Right hindlimb (tissue), 1 donor: ENCODE measurements at regions not wholly inside any gene's neighbourhood (a gene's known extent, or its start where the extent isn't known, plus 50 kb on each side); places are given as distances from the start of the nearest gene placed in this dataset.

ENCODE experiments used
- DNase-seq: peaks from one replicate; pipeline ENCODE4 v3.0.0-alpha.2; 2018

DNA sequence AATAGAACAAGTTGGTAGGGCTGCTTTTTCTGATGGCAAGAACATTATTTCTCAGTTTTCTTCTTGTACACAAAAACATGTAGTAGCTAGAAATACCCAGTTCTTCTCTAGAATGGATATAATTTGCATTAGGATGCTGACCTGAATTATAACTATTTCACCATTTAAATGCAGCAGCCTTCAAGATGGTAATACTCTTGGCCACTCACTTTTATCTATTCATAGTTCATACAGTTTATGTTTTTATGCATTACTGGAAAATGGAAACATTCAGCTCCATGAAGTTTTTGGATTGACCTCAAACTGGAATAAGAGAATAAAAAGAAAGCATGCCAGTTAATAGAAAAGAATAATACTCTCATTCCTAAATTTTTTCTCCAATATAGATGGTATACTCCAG, 487.4 kb downstream of the PABPC4L start:
- no peak for DNase-seq

DNA sequence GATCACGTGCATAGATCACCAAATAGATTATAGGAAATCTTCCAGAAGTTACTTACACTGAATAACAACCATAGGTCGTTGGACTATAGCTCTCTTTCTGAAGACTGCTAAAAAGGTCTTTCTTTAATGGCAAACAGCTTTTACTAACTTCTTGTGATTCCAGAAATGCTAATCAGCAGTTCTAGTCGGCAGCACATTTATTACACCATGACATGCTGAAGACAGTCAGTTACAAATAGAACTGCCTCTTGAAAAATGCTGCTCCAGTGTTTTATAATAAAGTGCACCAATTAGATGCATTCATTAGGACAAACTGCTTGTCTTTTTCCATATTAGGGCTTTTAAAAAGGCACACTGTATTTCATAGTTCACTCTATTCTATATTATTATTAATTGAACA, 488.2 kb downstream of the PABPC4L start:
- DNase-seq: no peak

DNA sequence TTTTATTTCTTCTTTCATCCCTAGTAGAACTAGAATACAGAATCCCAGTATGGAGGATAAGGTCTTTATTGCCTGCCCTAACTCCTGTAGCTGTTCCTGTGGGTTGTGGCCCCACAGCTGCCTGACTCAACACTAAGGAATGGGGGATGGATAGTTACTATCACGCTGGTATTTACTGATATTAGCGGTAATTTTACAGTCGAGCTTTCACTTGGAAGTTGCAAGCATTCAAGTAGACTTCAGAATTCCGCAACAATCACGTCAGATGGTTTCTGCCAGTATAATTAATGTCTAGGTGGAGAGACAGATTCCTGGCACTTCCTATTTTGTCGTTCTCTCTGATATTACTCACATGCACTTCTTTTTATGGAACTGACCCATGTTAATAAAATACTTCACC, 489.8 kb downstream of the PABPC4L start:
- DNase-seq: no peak

DNA sequence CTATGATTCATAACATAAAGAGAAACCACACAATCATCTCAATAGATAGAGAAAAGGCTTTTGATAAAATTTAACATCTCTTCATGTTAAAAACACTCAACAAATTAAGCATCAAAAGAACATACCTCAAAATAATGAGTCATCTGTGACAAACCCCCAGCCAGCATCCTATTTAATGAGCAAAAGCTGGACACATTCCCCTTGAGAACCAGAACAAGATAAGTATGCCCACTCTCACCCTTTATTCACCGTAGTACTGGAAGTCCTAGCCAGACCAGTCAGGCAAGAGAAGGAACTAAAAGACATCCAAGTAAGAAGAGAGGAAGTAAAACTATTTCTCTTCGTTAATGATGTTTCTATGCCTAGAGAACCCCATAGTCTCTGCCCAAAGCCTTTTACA, 507.2 kb downstream of the PABPC4L start:
- no peak for DNase-seq

DNA sequence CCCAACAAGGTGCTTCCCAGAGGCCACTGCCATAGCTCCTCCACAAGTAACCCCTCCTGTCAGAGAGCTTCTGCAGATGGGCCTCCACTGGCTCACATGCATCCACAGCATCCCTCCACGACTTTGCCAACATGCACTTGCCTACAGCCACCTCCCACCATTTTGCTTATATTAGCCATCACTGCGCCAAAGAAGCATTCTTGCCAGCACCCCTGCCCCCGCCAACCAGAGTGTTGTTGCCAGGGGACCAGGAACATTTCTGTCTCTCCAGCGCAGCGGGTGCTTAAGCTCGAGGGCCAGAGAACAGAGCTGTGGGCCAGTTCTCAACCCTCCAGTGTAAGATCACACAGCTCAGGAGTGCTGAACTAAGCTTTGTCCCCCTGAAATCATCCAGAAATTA, 517.6 kb downstream of the PABPC4L start:
- no peak for DNase-seq

DNA sequence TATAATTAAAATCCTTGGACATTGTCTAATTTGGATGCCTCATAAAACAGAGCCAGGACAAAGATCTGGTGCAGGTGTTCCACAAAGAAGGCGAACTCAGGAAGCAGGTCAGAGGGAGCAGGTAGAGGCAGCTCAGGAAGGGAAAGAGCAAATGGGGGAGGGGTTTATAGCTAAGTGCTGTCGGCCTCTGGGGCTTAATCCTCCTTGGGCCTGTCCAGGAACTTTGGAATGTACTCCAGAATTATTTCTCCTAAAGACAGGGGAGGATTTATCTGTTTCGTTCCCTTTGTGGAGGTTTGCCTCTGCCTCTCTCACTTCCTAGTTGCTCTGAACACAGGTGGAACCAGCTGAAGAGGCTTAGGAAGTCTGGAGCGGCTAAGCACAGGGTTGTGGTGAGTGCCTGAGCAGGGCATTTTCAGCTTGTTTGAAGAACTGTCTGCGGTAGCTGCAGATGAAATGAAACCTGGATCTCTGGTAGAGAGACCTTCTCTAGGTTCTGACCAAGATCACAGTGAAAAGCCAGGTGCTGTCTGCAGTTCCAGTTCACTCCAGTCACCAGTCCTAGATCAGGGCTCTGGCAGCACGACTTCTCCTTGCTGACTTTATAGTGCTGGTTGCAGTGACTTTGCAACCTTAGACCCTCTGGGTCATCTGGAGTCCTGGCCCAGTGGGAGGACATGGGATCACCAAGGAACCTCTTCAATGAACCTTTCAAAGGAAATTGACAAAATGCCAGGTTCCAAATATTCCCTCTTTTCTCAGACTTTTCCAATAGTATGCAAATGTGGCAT, 519.2 kb downstream of the PCDH10 start:
- DNase-seq: no peak

DNA sequence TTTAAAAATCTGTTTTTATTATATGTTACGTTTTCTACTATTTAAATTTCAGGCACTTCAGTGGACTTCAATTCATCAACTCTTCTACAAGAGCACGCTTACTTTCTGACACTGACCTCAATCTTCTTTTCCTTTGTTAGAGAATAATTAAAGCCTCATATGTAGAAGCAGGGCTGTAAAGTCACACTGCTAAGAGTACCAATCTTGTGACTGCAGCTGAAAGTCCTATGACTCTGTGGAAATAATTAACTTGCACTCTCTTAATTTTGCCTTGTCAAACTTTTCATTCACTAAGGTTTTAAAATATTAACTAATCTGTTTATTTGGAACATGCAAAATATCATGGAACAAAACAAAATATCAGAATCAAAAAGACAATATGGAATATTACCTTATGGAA, 498.1 kb downstream of the PCDH10 start:
- no peak for DNase-seq

DNA sequence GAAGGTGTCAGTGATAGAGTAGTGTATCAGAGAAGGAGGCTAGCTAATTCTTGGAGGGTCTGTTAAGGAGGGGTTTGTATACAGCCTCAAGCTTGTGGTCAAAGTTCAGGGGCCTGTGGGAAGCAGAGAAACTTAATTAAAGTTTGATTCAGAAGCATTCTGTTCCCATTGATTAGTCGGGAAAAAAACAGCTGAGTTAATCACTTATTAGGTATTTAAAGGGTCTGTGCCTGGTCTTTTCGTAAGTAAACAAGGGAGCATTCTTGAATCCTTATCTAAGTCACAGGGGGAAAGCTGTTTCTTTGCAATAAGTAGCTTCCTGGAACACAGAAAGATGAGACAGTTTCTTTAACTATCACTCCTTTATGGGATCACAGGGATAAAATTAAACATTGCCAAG, 492.1 kb downstream of the PCDH10 start:
- no peak for DNase-seq

DNA sequence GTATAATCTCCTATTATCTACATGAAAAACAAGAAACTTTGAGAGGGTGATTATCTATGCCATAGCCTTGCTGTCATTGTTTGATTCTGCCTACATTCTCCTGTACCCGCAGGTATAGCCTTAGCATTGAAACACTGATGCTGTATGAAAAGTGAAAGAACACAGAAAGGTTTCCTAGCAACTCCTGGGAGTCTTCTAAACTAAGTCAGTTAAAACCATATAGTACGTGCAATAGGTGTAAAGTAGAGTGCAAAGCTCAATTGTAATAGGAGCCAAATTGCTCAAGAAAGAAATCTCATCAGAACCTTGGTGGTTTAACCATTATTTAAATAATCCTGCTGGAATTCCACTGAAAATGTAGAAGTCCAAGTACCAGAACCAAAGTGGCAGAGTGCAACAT, 489.7 kb downstream of the PCDH10 start:
- DNase-seq: no peak

DNA sequence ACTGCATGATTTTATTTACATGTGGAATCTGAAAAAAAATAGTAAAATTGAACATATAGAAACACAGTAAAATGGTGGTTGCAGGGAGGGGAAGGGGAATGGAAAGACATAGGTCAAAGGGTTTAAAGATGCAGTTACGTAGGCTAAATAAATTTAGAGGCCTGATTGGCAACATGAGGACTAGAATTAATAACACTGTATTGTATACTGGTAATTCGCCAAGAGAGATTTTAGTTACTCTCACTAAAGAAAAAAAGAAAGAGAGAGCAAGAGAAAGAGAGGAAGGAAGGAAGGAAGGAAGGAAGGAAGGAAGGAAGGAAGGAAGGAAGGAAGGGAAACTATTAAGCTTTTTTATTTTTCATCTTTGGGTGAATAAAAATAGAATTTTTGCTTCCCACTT, 488.1 kb downstream of the PCDH10 start:
- DNase-seq: no peak

DNA sequence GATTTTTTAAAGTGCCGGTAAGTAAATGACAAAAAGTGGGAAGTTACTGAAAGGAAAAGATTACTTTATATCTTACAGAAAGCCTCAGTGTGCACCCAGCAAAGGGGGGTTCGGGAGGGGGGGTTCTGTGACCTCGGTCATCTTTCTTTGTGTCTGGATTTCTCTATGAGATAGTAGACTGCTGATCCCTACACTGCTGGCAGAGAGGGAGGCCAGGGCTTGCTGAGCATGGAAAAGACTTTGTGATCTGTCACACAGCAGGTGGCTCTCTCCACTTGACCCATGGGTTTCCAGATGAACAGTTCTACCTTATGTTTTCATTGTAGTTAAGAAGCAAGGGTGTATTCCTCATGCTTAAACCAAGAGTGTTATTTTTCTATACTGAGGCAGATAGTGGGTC, 475.6 kb downstream of the PCDH10 start:
- DNase-seq: no peak

DNA sequence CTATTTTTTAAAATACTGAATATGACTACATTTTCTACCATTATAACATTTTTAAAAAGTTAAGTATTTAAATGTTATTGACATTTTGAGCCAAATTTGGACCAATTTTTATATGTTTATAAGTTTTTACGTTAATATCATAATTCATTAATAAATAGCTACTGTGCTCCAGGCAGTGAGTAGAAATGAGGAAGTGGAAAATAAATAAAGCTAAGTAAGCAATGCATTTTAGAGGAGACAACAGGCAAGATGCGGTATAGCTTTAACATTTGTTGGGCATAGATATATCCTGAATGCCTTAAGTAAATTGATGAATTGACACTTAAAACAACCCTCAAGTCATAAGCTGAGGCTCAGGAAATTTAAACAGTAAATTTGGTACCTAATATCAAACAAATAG, 474.8 kb downstream of the PCDH10 start:
- no peak for DNase-seq

DNA sequence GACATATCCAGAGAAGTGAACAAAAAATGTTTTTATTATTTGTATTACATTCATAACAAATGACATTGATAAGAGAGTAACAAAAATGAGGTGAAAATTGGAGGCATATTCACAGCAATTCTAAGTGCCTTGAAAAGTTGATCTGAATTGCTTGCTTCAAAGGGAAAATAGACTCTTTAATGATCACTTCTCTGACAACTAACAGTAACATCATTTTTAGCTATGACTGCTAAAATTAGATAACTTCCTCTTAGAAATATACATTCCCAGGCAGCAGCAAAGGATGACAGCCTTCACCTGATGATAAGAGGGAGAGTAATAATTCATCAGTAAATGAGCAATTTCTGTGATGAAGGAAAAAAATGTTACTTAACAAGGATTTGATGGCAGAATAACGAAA, 472.5 kb downstream of the PCDH10 start:
- DNase-seq: no peak

DNA sequence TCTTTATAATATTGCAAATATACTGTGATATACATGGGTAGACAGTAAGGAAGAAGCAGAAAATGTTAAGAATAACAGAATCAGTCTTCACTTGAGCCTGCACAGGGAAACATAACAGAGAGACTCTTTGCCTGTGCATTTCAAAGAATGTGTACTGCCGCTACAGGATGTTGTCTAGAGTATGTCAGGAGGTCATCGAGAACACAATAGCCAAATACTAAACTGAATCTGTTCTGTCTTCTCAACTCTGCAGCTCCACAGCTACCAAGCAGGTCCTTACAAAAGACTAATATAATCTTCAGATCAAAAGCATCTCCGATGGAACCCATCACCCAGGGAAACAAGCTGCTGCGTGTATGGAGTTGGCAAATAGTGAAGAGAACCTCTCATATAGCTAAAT, 471.5 kb downstream of the PCDH10 start:
- DNase-seq: no peak

DNA sequence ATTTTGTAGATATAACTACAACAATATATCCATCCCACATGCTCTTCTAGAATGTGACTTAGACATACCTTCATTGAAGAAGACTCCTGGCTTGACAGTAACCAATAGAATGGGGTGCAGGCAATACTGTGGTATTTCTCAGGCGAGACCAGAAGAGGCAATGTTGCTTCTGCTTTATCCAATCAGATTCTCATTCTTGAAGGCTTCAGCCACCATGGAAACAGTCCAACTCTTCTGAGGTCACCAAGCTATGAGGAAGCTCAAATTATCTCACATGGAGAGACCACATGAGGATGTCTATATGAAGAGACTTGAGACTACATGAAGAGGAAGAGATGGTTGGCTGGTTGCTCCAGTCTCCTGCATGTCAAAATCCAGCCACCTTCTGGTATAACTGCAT, 469.9 kb downstream of the PCDH10 start:
- no peak for DNase-seq

DNA sequence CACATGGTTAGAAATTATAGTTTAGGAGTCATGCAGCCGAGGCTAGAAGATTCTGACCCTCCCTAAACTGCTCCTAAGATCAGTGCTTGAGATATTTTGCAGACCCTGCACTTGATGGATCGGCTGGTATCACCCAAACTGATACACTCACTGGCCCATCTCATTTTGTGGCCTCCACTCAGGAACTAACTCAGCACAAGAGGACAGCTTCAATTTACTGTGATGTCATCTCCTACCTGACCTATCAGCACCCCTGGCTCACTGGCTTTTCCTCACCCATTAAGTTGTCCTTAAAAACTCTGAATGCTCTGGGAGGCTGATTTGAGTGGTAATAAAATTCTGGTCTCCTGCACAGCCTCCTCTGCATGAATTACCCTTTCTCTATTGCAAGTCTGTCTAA, 450.9 kb downstream of the PCDH10 start:
- DNase-seq: no peak

DNA sequence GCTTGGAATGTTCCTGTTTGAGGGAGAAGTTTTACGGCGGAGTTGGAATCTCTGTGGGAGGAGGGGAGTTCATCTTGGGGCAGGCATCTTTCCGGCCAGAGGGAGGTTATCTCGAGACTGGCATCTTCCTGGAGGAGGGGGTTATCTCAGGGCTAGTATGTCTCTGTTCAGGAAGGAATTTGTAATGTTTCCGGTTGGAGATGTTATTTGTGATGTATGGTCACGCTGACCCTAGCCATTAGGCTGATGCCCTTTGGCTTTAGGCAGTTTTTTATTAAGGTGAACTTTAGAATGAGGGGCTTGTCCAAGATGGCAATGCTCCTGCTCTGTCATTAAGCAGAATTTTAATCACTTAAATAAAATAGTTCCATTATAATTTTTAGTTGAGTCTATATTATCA, 449.7 kb downstream of the PCDH10 start:
- DNase-seq: no peak

DNA sequence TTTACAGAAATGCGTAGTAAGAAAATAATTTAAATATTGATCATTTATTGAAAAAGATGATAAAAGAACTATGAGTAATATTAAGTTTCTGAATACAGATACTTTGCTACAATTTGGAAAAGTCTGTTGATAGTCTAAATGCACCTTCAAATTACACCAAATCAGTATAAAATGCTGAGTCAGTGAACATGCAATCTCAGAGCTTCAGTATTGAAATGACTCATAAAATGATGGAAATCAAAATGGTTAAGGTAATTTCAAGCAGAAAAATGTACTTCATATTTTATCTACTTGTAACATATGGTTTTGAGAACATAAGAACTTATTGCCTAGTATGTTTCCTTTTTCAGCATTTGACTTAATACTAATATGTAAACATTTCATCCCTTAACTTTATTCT, 448.2 kb downstream of the PCDH10 start:
- no peak for DNase-seq

DNA sequence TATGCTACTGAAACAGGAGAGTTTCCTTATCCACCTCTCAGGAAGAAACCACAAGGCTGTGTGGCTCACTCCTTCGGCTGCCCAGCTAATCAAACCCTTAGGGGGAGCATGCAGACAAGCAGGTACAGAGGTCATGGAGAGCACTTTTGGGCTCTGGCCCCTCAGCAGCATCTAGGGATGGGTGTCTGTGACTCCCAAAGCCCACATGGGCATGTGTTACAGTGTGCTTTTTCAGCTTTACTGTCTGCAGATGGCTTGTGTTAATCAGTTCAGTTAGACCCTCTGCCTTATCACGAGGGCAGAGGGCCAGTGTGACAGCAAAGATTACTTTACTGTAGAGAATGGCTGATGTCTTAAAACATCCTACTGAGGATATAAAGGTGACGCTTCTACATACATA, 447.4 kb downstream of the PCDH10 start:
- DNase-seq: no peak

DNA sequence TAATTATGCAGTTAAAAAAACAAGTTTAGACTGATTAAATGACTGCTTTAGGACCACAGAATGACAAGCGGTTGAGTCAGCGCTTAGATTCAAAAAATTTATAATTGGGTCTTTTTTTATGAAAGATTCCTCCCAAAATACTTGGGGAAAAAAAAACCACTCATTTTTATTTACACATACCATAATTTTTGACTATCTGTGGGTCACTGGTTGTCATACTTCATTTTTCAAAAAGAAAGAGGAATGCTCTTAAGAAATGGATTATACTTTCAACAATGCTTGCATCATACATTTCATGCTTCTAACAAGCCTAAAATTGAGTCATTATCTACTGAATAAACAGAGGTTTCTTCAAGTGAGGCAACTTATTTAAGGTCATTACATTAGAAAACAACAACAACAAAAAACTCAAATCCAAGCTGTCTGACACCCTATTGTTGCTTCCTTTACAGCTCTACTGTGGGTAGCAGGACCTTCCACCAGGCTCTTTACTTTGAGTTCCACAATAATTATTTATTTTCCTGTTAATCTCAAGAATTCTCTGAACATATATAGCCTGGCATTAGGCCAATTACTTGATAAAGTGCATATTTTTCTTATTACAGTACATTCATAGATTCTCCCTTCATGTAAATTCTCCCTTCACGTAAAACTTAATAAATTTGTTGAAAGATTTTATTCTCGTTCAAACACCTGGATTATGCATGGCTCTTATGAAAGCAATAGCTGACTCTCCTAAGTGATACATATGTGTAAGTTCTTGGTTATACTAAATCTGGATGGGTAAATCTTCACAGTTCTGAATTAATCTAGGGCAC, 445.5 kb downstream of the PCDH10 start:
- DNase-seq: no peak

DNA sequence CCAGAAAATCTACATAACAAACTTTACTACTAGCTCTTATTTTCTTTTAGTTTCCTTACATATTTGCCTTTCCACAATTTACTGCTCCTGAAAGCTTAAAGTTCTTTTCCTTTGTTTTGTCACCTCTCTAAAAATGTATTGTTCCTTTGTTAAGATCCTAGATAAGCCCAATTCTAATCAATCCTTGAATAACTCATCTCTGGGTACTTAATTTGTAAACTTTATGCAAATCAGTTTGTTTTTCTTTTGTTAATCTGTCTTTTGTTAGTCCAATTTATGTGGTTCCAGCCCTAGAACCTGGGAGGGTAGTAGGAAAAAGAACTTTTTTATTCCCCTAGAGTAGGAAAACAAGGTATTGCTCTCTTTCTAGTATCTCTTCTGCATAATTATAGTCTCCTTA, 444.7 kb downstream of the PCDH10 start:
- no peak for DNase-seq

DNA sequence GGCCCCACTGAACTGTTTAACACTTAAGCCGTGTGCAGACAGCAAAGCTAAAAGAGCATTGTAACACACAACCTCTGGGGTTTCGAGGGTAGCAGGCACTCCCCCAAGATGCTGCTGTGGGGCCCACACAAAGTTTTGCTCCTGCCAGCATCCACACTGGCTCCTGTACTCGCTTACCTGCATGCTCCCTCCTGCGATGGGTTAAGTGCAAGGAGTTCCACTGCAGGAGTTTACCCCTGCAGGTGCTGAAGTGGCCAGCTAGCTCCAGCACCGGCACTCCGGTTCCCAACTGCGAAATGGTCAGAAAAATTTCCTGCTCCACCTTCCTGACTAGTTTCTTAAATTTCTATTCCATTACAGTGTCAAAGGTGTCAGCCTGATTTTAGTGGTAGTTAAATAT, 443.5 kb downstream of the PCDH10 start:
- DNase-seq: no peak

DNA sequence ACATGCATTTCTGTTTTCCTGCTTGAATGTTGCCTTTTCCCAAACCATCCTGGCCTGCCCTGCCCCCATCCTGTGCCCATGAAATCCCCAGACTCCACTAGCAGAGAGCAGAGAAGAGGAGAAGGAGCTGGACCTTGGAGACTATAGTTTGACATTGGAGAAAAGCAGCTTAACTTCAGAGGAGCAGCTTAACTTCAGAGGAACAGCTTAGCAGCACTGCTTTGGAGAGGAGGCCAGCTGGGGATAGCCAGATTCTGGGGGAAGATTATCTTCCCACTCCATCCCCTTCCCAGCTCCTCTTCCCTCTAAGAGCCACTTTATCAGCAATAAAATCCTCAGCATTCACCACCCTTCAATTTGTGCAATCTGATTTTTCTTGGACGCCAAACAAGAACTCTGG, 443.0 kb downstream of the PCDH10 start:
- no peak for DNase-seq

DNA sequence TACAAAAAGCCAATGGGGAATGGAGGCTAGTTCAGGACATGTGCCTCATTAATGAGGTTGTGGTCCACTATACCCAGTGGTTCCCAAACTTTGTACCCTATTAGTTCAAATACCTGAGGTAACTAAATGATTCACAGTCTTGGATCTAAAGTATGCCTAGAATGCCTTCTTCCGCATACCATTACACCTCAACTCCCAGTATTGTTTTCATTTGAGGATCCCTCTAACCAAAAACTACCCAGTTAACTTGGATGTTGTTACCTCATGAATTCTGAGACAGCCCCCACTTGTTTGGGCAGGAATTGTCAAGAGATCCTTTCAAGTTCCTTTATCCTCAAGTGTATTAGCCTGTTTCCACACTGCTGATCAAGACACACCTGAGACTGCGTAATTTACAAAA, 439.2 kb downstream of the PCDH10 start:
- no peak for DNase-seq

DNA sequence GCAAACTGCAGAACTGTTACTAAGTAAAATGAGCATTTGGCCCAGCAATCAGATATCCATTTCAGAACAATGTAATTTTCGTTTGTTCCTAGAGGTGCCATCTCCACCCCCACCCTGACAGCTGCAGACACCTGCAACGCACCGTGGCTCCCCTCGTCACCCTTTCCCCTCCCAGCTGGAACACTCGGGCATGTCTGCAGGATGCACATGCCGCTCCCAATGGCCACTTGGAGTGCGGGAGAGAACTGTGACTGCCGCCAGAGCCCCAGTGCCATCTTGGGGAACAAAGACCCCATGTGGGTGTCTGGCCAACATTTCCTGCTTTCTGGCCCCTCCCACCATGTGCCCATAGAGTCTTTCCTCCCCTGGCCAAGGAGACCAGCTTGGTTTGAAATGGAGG, 436.2 kb downstream of the PCDH10 start:
- DNase-seq: no peak
